ENCODE measurements at regions not wholly inside any gene's neighbourhood (a gene's known extent, or its start where the extent isn't known, plus 50 kb on each side); places are given as distances from the start of the nearest gene placed in this dataset.

GRCh38 chr18:73807551-73808192, 340.0 kb downstream of the FBXO15 start:
- DNase-seq (ENCODE audit: extremely low read depth, low read depth): no peak

DNA sequence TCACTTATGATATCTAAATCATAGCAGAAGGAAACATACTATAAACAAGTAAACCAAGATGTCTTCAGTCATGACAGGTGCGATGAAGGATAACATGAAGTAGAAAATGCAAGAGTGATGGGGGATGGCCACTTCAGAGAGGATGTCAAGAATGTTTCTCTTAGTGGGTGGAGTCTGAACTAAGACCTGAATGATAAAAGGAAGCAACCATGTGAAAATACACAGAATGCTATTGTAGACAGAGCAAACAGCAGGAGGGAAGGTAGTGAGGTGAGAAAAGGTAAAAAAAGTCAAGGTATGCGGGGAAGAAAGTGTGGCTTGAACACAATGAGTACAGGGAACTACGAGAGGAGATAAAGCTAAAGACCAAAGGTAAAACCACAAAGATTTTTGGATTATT, 341.6 kb downstream of the FBXO15 start:
- no peak for DNase-seq (ENCODE audit: extremely low read depth, low read depth)

GRCh38 chr18:73797419-73797818, 350.2 kb downstream of the FBXO15 start:
- DNase-seq (ENCODE audit: extremely low read depth, low read depth): no peak

GRCh38 chr18:73793386-73793785, 354.2 kb downstream of the FBXO15 start:
- no peak for DNase-seq (ENCODE audit: extremely low read depth, low read depth)

DNA sequence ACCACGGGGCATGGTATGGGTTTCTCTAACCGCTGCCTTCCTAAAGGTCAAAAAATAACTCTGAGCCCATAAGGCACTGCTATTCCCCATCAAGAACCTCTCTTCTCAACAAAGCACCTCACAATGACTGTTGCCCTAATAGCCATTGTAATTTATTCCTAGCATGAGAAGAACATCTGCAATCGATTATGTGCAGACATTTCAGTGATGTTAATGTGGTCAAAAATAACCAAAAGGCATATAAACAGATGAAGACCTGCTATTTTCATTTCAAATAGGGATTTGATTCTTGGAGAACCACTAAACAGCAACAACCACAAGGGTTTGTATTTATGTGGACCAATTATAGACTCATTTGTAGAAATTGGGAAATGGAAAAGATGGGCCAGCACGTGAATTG, 356.6 kb downstream of the FBXO15 start:
- no peak for DNase-seq (ENCODE audit: extremely low read depth, low read depth)

DNA sequence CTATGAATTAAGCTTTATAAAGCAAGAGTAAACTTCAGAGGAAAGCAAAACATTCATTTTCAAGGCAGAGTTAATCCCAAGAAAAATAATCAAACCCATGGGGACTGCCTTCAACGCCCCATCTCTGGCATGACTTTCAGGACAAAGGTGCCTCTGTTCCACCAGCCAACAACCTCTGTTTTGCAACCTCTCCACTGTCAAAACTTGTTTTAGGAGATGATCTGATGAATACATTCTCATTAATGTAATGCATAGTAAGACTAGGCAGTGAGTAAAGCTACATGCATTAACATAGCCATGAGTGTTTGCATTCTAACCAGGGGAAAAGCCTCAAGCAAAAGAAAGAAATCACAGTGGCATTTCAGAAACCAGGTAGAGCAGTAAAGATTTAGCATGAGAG, 357.0 kb downstream of the FBXO15 start:
- no peak for DNase-seq (ENCODE audit: extremely low read depth, low read depth)

GRCh38 chr18:73787316-73787715, 360.3 kb downstream of the FBXO15 start:
- no peak for DNase-seq (ENCODE audit: extremely low read depth, low read depth)

- DNase-seq (ENCODE audit: extremely low read depth, low read depth): no peak
These were observed 362.3 kb downstream of the FBXO15 start for GRCh38 chr18:73785300-73785699.

GRCh38 chr18:73784853-73785252, 362.8 kb downstream of the FBXO15 start:
- DNase-seq (ENCODE audit: extremely low read depth, low read depth): no peak

DNA sequence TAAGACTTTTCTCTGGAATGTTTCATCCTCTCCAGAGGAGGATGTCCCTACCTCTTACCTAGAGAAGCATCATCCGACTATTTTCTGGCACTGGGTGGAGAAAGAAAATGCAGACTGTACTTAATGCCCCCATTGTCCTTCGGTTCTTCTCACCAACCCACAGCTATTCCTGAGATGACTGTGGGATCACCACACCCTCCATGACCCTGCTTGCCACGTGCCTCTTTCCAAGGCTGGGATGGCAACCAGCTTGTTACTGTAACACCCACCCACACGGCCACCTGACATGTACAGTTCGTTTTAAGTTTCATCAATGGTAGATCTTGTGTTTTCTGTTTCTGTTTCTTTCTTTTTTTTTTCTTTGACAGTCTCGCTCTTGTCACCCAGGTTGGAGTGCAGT, 365.2 kb downstream of the FBXO15 start:
- no peak for DNase-seq (ENCODE audit: extremely low read depth, low read depth)

DNA sequence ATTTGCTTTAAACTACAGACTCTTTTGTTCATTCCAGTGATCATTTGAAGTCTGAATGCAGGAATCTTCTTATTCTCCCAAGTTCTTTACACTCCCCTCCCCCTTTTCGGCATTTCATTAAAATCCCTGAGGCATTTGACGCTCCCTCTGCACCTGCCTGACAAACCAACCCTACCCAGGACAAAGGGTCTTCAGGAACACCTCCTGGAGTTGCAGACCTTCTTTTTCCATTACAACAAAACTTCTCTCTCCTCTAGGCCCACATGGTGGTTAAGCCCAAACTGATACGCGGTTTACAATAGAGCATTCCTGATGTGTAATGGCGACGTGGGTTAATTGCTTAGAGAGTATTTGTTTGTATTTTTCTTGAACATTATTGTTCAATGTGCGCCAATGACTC, 367.4 kb downstream of the FBXO15 start:
- no peak for DNase-seq (ENCODE audit: extremely low read depth, low read depth)

DNA sequence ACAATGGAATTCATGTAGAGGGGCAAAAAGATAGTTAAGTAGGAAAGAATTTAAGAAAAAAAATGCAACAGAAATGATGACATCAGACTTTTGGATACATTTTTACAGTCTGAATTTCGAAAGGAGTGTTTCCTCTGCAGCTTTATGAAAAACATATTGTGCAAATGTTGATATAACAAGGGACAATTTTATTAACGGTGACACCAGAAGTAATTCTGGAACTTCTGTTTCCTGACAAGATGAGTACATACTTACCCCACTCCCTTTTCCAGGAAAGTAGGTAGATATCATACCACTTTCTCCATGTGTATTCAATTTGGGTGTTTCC, 369.6 kb downstream of the FBXO15 start:
- no peak for DNase-seq (ENCODE audit: extremely low read depth, low read depth)

GRCh38 chr18:73777356-73778031, 370.1 kb downstream of the FBXO15 start:
- no peak for DNase-seq (ENCODE audit: extremely low read depth, low read depth)

DNA sequence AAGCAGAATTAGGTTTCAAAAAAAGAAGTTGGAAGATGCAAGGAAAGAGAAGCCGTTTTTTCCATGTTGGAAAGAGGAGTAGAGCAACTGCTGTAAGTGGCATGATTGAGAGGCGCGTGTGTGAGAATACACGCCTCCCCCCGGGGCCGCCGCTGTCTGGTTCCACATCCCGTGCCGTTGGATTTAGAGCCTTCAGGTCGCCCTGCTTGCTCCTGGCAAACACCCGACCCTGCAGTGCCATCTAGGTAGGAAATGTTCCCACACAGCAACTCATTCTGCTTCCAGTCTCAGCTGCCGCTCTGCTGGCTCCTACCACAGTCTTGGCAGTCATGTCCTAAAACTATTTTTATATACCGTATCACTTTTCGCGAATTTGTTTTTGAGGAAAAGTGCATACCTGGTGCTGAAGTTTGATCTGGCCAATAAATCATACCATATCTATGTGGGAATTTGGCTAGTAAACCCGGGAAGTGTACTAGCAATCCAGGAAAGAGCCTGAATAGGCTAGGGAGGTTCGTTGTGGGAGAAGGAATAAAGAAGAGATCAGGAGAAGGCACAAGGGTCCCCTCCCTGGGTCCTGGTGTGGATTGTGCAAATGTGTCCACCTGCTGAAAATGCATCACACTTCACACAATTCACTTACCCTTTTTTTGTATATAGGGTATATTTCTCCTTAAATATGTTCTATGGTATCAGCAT, 372.7 kb downstream of the FBXO15 start:
- DNase-seq (ENCODE audit: extremely low read depth, low read depth): no peak

GRCh38 chr18:73768043-73768442, 379.6 kb downstream of the FBXO15 start:
- no peak for DNase-seq (ENCODE audit: extremely low read depth, low read depth)

GRCh38 chr18:73766910-73767515, 380.6 kb downstream of the FBXO15 start:
- no peak for DNase-seq (ENCODE audit: extremely low read depth, low read depth)

GRCh38 chr18:73758446-73758845, 389.2 kb downstream of the FBXO15 start:
- no peak for DNase-seq (ENCODE audit: extremely low read depth, low read depth)

- DNase-seq (ENCODE audit: extremely low read depth, low read depth): peak; percentile 25
These were observed 391.2 kb downstream of the FBXO15 start for GRCh38 chr18:73756256-73757091.

GRCh38 chr18:73752965-73753364, 394.7 kb downstream of the FBXO15 start:
- DNase-seq (ENCODE audit: extremely low read depth, low read depth): peak; percentile 72

- peak; percentile 48 for DNase-seq (ENCODE audit: extremely low read depth, low read depth)
These were observed 395.1 kb downstream of the FBXO15 start for GRCh38 chr18:73752546-73752945.

DNA sequence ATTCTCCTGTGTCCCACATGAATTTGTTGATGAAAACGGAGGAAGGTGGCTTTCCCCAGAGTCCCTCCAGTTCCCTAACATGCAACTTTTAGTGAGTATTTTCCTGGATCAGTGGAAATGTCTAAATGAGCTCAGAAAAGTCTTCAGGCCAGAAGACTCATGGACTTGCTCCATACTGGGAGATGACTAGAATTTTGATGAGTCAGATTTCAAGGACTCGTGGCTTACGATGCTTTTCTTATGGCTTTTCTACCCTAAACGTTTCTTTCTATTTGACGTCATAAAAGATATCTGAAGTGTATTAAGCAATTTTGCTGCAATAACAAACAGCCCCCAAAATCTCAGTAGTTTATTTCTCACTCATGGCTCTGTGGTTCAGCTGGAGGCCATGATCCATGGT, 397.6 kb downstream of the FBXO15 start:
- DNase-seq (ENCODE audit: extremely low read depth, low read depth): no peak

Data from NCI-H460 (cell line).